ENCODE measurements at regions not wholly inside any gene's neighbourhood (a gene's known extent, or its start where the extent isn't known, plus 50 kb on each side); places are given as distances from the start of the nearest gene placed in this dataset.

- DNase-seq, result no peak
- H3K27ac Mint-ChIP-seq (ENCODE audit: unreplicated experiment), result peak overlapping the region; percentile 91
- H3K4me1 Mint-ChIP-seq (ENCODE audit: low read depth, unreplicated experiment), result peaks cover 36% of the 10 kb centered on the region
- H3K36me3 Mint-ChIP-seq (ENCODE audit: unreplicated experiment), result no peaks in the 10 kb centered on the region
- TF ChIP-seq CTCF (IDR thresholded peaks at IDR 0.05; ENCODE audit: partially characterized antibody, unreplicated experiment), result no peak
- H3K9me3 Mint-ChIP-seq (ENCODE audit: unreplicated experiment), result peaks cover 8% of the 10 kb centered on the region
- H3K27me3 Mint-ChIP-seq (ENCODE audit: unreplicated experiment), result peaks cover 4% of the 10 kb centered on the region
- H3K4me3 Mint-ChIP-seq (ENCODE audit: unreplicated experiment), result peak overlapping the region; percentile 17
These were observed 179.6 kb upstream of the ESRRG start for GRCh38 chr1:216902669-216903381.

GRCh38 chr1:216900116-216900620, 176.9 kb upstream of the ESRRG start:
- Mint-ChIP-seq H3K4me3 (ENCODE audit: unreplicated experiment) (no peak overlapping the region), H3K27ac (ENCODE audit: unreplicated experiment) (no peak overlapping the region), H3K9me3 (ENCODE audit: unreplicated experiment) (peaks cover 6% of the 10 kb centered on the region), H3K36me3 (ENCODE audit: unreplicated experiment) (no peaks in the 10 kb centered on the region), H3K27me3 (ENCODE audit: unreplicated experiment) (peaks cover 4% of the 10 kb centered on the region), H3K4me1 (ENCODE audit: low read depth, unreplicated experiment) (peaks cover 21% of the 10 kb centered on the region)
- no peak for DNase-seq
- no peak for TF ChIP-seq CTCF (IDR thresholded peaks at IDR 0.05; ENCODE audit: partially characterized antibody, unreplicated experiment)

GRCh38 chr1:216898801-216899200, 175.6 kb upstream of the ESRRG start:
- H3K4me3 Mint-ChIP-seq (ENCODE audit: unreplicated experiment), result no peak overlapping the region
- H3K4me1 Mint-ChIP-seq (ENCODE audit: low read depth, unreplicated experiment), result peaks cover 21% of the 10 kb centered on the region
- no peaks in the 10 kb centered on the region for H3K36me3 Mint-ChIP-seq (ENCODE audit: unreplicated experiment)
- H3K27ac Mint-ChIP-seq (ENCODE audit: unreplicated experiment), result no peak overlapping the region
- peaks cover 10% of the 10 kb centered on the region for H3K9me3 Mint-ChIP-seq (ENCODE audit: unreplicated experiment)
- no peak for TF ChIP-seq CTCF (IDR thresholded peaks at IDR 0.05; ENCODE audit: partially characterized antibody, unreplicated experiment)
- H3K27me3 Mint-ChIP-seq (ENCODE audit: unreplicated experiment), result peaks cover 4% of the 10 kb centered on the region
- DNase-seq, result no peak

- TF ChIP-seq CTCF (IDR thresholded peaks at IDR 0.05; ENCODE audit: partially characterized antibody, unreplicated experiment), result no peak
- H3K4me3 Mint-ChIP-seq (ENCODE audit: unreplicated experiment), result no peak overlapping the region
- H3K27me3 Mint-ChIP-seq (ENCODE audit: unreplicated experiment), result no peaks in the 10 kb centered on the region
- no peaks in the 10 kb centered on the region for H3K36me3 Mint-ChIP-seq (ENCODE audit: unreplicated experiment)
- no peak for DNase-seq
- peaks cover 20% of the 10 kb centered on the region for H3K4me1 Mint-ChIP-seq (ENCODE audit: low read depth, unreplicated experiment)
- no peak overlapping the region for H3K27ac Mint-ChIP-seq (ENCODE audit: unreplicated experiment)
- peaks cover 6% of the 10 kb centered on the region for H3K9me3 Mint-ChIP-seq (ENCODE audit: unreplicated experiment)
These were observed 172.9 kb upstream of the ESRRG start for GRCh38 chr1:216896146-216896545.

- H3K4me1 Mint-ChIP-seq (ENCODE audit: low read depth, unreplicated experiment), result peaks cover 20% of the 10 kb centered on the region
- no peak for TF ChIP-seq CTCF (IDR thresholded peaks at IDR 0.05; ENCODE audit: partially characterized antibody, unreplicated experiment)
- no peak for DNase-seq
- peaks cover 6% of the 10 kb centered on the region for H3K9me3 Mint-ChIP-seq (ENCODE audit: unreplicated experiment)
- H3K27ac Mint-ChIP-seq (ENCODE audit: unreplicated experiment), result peak overlapping the region; percentile 70
- H3K4me3 Mint-ChIP-seq (ENCODE audit: unreplicated experiment), result no peak overlapping the region
- no peaks in the 10 kb centered on the region for H3K27me3 Mint-ChIP-seq (ENCODE audit: unreplicated experiment)
- H3K36me3 Mint-ChIP-seq (ENCODE audit: unreplicated experiment), result no peaks in the 10 kb centered on the region
These were observed 171.3 kb upstream of the ESRRG start for GRCh38 chr1:216894494-216894893.

Data from glutamatergic neuron (in vitro differentiated cells).